ENCODE measurements at regions not wholly inside any gene's neighbourhood (a gene's known extent, or its start where the extent isn't known, plus 50 kb on each side); places are given as distances from the start of the nearest gene placed in this dataset.
A peak's percentile ranks its signal among the peaks of the same experiment; 100 is the strongest.

GRCh38 chr2:236744281-236744705 is 174.7 kb downstream of the ACKR3 start:
- no peak for TF ChIP-seq CTCF (IDR thresholded peaks at IDR 0.05; ENCODE audit: insufficient read depth, low read length, poor library complexity, severe bottlenecking)
- Histone ChIP-seq H3K36me3 (ENCODE audit: control insufficient read depth, insufficient read depth, low read length) (no peaks in the 10 kb centered on the region), H3K27me3 (ENCODE audit: control insufficient read depth, insufficient read depth, low read length) (no peaks in the 10 kb centered on the region), H3K4me3 (ENCODE audit: low read depth, low read length) (no peak overlapping the region)
- peak; percentile 69 for DNase-seq (ENCODE audit: low read depth)

- Histone ChIP-seq H3K4me3 (ENCODE audit: low read depth, low read length) (no peak overlapping the region), H3K27me3 (ENCODE audit: control insufficient read depth, insufficient read depth, low read length) (no peaks in the 10 kb centered on the region), H3K36me3 (ENCODE audit: control insufficient read depth, insufficient read depth, low read length) (no peaks in the 10 kb centered on the region)
- DNase-seq (ENCODE audit: low read depth) = no peak
- no peak for TF ChIP-seq CTCF (IDR thresholded peaks at IDR 0.05; ENCODE audit: insufficient read depth, low read length, poor library complexity, severe bottlenecking)
Measured at GRCh38 chr2:236744716-236745115, 175.1 kb downstream of the ACKR3 start.

- no peak for TF ChIP-seq CTCF (IDR thresholded peaks at IDR 0.05; ENCODE audit: insufficient read depth, low read length, poor library complexity, severe bottlenecking)
- Histone ChIP-seq H3K4me3 (ENCODE audit: low read depth, low read length) (no peak overlapping the region), H3K27me3 (ENCODE audit: control insufficient read depth, insufficient read depth, low read length) (no peaks in the 10 kb centered on the region), H3K36me3 (ENCODE audit: control insufficient read depth, insufficient read depth, low read length) (no peaks in the 10 kb centered on the region)
- peak; percentile 83 for DNase-seq (ENCODE audit: low read depth)
Measured at GRCh38 chr2:236745420-236746210, 176.0 kb downstream of the ACKR3 start.

GRCh38 chr2:236746833-236747232 is 177.2 kb downstream of the ACKR3 start:
- TF ChIP-seq CTCF (IDR thresholded peaks at IDR 0.05; ENCODE audit: insufficient read depth, low read length, poor library complexity, severe bottlenecking) = no peak
- H3K36me3 ChIP-seq (ENCODE audit: control insufficient read depth, insufficient read depth, low read length) = no peaks in the 10 kb centered on the region
- H3K4me3 ChIP-seq (ENCODE audit: low read depth, low read length) = no peak overlapping the region
- no peaks in the 10 kb centered on the region for H3K27me3 ChIP-seq (ENCODE audit: control insufficient read depth, insufficient read depth, low read length)
- DNase-seq (ENCODE audit: low read depth) = no peak

- Histone ChIP-seq H3K27me3 (ENCODE audit: control insufficient read depth, insufficient read depth, low read length) (no peaks in the 10 kb centered on the region), H3K4me3 (ENCODE audit: low read depth, low read length) (no peak overlapping the region), H3K36me3 (ENCODE audit: control insufficient read depth, insufficient read depth, low read length) (no peaks in the 10 kb centered on the region)
- TF ChIP-seq CTCF (IDR thresholded peaks at IDR 0.05; ENCODE audit: insufficient read depth, low read length, poor library complexity, severe bottlenecking) = no peak
- DNase-seq (ENCODE audit: low read depth) = no peak
Measured at GRCh38 chr2:236747426-236747825, 177.8 kb downstream of the ACKR3 start.

- no peak overlapping the region for H3K4me3 ChIP-seq (ENCODE audit: low read depth, low read length)
- DNase-seq (ENCODE audit: low read depth) = no peak
- no peaks in the 10 kb centered on the region for H3K27me3 ChIP-seq (ENCODE audit: control insufficient read depth, insufficient read depth, low read length)
- no peak for TF ChIP-seq CTCF (IDR thresholded peaks at IDR 0.05; ENCODE audit: insufficient read depth, low read length, poor library complexity, severe bottlenecking)
- no peaks in the 10 kb centered on the region for H3K36me3 ChIP-seq (ENCODE audit: control insufficient read depth, insufficient read depth, low read length)
Measured at GRCh38 chr2:236747925-236748324, 178.3 kb downstream of the ACKR3 start.
